ENCODE measurements at regions not wholly inside any gene's neighbourhood (a gene's known extent, or its start where the extent isn't known, plus 50 kb on each side); places are given as distances from the start of the nearest gene placed in this dataset.
"Not testable (repeated sequence)": the region's sequence is repeated elsewhere in the genome, so short reads cannot be mapped to it uniquely, and the experiment has no call there.

DNA sequence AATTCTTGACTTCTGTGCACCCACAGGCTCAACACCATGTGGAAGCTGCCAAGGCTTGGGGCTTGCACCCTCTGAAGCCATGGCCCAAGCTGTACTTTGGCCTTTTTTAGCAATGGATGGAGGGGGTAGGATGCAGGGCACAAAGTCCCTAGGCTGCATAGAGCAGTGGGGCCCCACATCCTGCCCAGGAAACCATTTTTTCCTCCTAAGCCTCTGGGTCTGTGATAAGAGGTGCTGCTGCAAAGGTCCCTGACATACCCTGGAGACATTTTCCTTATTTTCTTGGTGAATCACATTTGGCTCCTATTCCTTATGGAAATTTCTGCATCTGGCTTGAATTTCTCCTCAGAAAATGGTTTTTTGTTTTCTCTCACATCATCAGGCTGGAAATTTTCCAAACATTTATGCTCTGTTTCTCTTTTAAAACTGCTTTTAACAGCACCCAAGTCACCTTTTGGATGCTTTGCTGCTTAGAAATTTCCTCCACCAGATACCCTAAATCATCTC is 482.7 kb upstream of the TLE4 start:
- DNase-seq (ENCODE audit: extremely low spot score, insufficient read length, low read depth) (no peak), FAIRE-seq (no peak)

DNA sequence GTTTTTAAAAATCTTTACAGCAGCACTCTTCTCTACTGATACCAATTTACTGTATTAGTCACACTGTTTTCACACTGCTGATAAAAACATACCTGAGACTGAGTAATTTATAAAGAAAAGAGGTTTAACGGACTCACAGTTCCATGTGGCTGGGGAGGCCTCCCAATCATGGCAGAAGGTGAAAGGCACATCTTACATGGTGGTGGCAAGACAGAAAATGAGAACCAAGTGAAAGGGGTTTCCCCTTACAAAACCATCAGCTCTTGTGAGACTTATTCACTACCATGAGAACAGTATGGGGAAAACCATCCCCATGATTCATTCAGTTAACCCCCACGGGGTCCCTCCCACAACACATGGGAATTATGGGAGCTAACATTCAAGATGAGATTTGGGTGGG is 481.9 kb upstream of the TLE4 start:
- DNase-seq (ENCODE audit: extremely low spot score, insufficient read length, low read depth); FAIRE-seq: not testable (repeated sequence)

DNA sequence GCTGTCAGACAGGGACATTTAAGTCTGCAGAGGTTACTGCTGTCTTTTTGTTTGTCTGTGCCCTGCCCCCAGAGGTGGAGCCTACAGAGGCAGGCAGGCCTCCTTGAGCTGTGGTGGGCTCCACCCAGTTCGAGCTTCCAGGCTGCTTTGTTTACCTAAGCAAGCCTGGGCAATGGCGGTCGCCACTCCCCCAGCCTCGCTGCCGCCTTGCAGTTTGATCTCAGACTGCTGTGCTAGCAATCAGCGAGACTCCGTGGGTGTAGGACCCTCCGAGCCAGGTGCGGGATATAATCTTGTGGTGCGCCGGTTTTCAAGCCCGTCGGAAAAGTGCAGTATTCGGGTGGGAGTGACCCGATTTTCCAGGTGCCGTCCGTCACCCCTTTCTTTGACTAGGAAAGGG is 468.5 kb upstream of the TLE4 start:
- not testable (repeated sequence) for FAIRE-seq; DNase-seq (ENCODE audit: extremely low spot score, insufficient read length, low read depth)

DNA sequence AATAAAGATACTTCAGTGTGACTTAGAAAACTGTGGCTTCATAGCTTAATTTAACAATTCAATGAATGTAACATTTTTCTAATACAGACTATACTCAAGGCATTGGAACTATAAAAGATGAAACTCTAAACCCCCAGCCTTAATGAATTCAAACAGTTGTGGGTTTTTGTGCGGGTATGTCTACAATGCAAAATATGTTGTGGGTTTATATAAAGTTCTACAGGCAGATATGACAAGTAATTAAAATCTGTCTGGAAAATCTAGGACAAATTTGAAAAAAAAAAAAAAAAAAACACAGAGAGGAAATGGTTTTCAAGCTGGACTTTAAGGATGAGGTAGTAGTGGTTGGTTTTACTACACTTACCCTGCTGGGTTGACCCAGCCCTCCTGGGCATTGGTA is 467.5 kb upstream of the TLE4 start:
- no peak for DNase-seq (ENCODE audit: extremely low spot score, insufficient read length, low read depth)
- FAIRE-seq: no peak

DNA sequence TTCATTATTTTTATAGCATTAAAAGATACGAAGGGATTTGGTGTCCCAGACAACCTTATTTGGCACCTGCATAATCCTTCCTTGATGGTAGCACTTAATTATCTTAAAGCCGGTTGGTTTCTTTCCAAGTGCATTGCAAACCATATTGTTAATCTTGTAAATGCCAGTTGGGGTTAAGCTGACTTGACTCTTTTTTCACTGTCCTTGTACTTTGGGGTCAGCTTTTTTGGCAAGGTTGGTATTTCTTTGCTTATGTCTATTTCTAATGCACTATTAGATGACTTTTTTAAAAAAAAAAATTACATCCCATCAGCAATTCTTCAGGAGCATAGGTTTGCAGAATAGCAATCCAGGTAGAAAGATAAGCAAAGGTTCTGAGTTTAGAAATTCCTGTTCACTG is 466.8 kb upstream of the TLE4 start:
- FAIRE-seq (no peak), DNase-seq (ENCODE audit: extremely low spot score, insufficient read length, low read depth) (no peak)

DNA sequence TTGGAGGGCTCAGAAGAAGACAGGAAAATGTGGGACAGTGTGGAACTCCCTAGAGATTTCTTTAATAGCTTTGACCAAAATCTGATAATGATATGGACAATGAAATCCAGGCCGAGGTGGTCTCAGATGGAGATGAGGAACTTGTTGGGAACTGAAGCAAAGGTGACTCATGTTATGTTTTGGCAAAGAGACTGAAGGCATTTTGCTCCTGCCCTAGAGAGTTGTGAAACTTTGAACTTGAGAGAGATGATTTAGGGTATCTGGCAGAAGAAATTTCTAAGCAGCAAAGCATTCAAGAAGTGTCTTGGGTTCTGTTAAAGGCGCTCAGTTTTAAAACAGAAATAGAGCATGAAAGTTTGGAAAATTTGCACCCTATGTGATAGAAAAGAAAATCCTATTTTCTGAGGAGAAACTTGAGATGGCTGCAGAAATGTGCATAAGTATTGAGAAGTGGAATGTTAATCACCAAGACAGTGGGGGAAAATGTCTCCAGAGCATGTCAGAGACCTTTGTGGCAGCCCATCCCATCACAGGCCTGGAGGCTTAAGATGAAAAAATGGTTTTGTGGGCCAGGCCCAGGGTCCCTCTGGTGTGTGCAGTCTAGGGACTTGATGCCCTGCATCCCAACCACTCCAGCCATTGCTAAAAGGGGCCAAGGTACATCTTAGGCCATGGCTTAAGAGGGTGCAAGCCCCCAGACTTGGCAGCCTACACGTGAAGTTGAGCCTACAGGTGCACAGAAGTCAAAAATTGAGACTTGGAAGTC is 463.7 kb upstream of the TLE4 start:
- FAIRE-seq (no peak), DNase-seq (ENCODE audit: extremely low spot score, insufficient read length, low read depth) (no peak)

DNA sequence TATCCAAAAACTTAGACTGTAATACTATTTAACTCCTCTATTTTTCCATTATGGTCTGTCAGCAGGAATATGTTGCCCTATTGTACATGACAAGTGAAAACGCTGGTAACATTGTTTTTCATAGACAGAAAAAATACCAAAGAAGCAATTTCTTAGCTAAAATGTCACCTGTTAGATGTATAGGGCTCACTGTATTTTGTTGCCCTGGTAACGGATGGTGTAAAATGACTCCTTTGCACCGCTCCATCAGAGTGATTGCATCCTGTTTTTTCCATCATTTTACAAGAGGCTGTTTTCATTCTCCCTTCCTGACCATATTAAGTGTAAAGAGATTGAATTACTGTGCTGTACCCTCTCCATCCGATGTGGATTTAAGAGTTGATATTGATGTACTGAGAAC is 460.1 kb upstream of the TLE4 start:
- DNase-seq (ENCODE audit: extremely low spot score, insufficient read length, low read depth) (no peak), FAIRE-seq (no peak)

DNA sequence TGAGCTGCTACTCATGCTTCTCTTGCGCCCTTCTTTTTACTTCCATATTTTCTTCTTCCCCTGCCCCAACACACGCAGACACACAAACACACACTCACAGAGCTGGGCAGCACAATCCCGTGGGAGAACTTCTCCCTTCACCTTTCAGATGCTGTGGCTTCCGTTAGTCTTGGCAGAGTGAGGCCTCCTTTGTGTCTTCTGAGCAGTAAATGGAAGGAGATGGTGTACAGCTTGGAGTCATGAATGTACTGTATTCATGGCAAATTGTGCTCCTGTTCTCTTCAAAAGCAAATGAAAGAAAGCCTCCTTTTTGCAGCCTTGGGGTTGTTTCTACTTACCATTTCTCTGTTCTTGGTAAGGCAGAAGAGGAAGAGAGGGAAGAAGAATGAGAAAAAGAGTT is 456.6 kb upstream of the TLE4 start:
- FAIRE-seq (no peak), DNase-seq (ENCODE audit: extremely low spot score, insufficient read length, low read depth) (no peak)

DNA sequence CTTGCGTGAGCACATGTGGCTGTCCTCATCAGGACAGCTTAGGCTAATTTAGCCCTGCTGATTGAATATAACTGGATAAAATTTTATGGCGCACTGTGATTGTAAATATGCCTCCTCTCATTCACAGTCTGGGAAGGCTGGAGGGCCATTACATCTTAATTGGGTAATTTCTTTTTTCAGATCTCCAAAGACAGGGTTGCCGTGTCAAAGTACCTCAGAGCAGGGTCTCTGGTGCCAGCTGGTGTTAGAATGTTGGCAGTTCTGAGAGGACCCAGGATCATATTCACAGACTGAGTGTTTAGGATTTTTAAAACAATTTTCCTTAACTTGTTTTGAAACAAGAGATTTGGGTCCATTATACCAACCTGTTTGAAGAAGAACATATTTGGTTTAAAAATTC is 455.7 kb upstream of the TLE4 start:
- FAIRE-seq: no peak
- DNase-seq (ENCODE audit: extremely low spot score, insufficient read length, low read depth): no peak

DNA sequence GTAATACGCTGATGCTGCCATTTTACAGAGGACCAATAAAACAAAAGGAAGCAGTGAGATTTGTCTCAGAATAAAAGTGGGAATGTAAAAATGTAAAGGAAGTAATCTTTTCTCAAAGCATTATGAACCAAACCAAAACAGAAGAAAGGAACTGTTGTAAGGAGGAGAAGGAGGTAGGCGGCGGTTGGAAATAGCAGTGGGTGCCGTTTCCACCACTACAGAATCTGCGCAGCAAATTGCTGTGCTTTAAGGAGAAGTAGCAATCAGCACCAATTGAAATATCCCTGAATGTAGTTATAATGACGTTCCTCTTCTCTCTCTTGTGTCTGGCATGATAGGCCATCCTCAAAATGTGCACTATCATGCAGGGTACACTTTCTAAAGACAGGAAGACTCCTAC is 455.1 kb upstream of the TLE4 start:
- DNase-seq (ENCODE audit: extremely low spot score, insufficient read length, low read depth) (no peak), FAIRE-seq (no peak)

DNA sequence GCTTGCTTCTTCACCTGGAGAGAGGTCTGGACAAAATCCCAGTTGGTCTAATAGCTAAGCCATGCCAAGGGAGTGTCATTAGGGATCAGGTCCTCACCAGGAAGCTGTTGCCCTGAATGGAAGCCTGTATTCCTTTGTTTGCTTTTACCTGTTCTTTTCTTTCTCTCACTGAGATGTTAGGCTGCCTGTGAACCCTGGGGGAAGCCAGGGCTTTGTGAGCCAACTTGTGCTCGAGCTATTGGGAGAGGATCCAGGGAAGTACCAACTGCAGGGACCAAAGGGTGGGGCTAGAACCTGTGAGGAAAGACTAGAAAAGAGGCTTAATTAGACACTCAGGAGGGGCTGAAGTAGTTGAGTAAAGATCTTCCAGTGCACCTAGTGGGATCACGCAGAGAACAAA is 451.2 kb upstream of the TLE4 start:
- FAIRE-seq: no peak
- no peak for DNase-seq (ENCODE audit: extremely low spot score, insufficient read length, low read depth)

DNA sequence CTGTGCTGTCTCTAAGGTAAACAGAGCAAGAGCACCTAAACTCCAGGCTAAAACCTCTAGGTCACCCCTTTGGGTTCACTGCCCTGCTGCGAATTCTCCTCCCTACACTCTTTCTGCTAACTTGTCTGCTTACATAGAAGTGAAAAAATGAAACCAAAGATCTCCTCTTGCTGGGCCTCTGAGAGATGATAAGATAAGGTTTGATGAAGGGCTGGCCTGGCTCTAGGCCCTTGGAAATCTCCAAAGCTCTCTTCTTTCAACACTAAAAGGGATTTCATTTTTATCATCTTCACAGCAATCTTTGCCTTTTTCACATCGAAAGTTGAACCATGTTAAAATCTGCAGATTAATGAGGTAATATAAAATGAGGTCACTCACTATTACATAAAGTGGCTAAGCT is 450.8 kb upstream of the TLE4 start:
- DNase-seq (ENCODE audit: extremely low spot score, insufficient read length, low read depth): no peak

DNA sequence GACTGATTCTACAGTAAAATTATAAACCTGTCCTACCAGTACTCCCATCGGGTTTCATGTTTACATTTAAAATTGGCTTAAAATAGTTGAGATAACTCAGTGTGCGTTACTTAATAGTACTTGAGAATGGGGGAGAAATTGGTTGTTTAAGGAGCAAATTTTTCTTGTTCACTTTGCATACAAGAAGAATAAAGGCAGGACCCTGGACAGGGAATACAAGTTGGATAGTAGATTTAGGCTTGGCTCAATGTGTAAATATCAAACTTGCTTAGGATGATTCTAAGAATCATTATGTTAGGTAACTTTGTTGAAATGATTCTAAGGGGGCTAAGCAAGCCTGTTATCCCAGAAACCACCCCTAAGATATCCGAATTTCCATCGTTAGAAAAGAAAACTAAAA is 448.4 kb upstream of the TLE4 start:
- FAIRE-seq (no peak), DNase-seq (ENCODE audit: extremely low spot score, insufficient read length, low read depth) (no peak)

More for the DNA sequence above, 450.8 kb upstream of the TLE4 start:
- FAIRE-seq: no peak

DNA sequence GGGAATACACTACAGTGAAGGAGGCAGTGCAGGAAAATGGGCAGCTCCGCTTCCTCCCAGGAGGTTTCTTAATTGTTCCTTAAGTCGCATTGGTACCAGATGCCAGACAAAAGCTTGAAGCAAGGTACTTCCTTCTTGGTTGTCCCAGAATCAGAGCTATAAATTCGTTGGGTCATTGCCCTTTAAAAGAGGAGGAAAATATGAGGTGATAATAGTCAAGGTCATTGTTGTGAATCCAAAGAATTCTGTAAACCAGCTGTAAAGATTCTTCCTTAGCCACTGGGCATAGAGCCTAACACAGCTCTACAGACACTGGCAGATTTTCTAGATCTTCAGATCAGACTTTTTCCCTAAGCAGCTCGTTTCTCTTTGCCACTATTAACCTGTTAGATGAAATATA is 444.1 kb upstream of the TLE4 start:
- no peak for DNase-seq (ENCODE audit: extremely low spot score, insufficient read length, low read depth)
- FAIRE-seq: no peak

DNA sequence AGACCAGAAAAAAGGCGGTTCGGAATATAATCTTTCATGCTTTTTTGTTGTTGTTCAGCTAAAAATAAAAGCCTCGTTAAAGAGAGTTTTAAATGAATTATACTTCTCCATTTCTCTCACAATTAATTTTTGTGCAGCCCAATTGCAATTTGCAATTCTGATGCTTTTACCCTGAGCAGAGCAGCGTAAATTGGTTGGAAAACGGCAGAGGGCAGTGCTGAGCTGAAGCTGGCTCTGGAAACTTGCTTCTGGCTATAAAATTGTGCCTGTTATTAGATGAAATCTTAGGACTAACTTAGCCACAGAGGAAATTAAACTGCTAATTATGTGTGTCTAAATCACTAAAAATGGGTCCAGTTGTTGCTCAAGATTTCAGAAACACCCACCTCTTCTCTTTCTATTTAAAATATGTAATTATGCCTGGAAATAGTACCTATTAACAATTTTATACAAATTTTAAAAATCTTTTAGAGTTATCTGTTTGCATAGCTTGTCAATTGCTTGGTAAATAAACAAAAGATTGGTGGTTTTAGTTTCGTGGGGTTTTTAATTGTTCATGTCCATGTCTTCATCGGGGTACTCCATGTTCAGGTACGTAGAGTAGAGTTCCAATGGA is 441.8 kb upstream of the TLE4 start:
- no peak for FAIRE-seq
- DNase-seq (ENCODE audit: extremely low spot score, insufficient read length, low read depth): no peak

DNA sequence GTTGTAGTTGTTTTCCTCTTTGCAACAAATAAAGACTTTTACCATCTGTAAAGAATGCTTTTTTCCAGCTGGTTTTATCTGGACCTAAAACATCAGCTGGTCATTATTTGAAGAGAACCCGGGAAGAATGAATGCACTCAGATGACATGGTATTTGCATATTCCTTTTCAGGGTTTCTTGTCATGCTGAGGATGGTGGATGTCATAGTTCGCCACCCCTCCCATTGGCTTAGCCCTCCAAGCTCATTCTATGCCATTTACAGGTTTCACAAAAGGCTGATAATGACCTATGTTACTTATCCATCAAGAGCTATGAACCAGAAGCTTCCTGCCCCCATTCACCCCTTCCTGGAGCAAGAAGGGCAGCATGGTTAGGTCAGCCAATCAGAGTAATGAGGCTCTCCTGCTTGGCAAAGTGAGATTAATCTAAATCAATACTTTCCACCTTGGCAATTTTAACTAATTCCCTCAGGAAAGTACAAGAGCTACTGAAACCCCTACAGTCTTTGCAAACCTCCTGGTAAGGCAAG is 440.5 kb upstream of the TLE4 start:
- DNase-seq (ENCODE audit: extremely low spot score, insufficient read length, low read depth): no peak
- no peak for FAIRE-seq

DNA sequence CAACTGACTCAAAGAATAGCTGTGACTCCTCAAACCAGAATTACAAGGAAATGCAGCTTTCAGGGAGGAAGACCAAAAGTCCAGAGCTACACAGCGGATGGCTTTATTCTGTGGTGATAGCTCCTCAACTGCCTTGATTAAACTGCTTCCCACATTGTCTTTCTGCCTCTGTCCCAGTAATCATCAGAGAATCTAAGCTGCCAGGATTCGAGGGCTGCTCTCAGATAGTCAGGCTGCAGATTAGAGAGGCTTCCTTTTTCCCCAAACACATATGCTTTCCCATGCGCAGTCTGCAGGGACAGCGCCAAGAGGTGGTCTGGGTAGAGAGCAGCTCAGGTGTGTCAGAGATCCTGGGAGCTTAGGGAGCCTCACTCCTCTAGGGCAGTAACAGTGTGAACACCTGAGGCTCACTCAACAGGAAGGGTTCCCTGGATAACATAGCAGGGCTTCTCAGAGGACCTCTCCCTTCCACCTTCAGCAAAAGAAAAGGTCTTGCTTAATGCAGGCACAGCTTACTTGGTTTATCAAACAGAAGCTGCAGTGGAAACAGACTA is 439.9 kb upstream of the TLE4 start:
- no peak for DNase-seq (ENCODE audit: extremely low spot score, insufficient read length, low read depth)
- FAIRE-seq: no peak

DNA sequence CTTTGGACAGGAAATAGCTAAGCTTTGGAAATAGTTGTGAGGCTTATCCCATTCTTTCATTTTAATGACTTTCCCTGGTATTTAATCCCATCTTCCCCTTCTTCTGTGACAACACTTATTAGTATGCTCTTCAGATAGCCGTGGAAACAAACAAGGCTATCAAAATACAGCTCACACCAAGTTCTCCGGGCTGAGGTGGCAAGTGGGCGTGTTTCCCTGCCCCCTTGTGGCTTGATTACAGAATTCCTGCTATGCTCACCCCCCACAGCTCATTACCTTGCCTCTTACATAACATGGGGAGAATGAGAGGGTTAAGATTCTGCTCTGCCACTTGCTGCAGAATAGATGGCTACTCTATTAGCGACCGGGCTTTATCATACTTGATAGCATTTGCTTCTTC is 437.1 kb upstream of the TLE4 start:
- DNase-seq (ENCODE audit: extremely low spot score, insufficient read length, low read depth) (no peak), FAIRE-seq (no peak)

DNA sequence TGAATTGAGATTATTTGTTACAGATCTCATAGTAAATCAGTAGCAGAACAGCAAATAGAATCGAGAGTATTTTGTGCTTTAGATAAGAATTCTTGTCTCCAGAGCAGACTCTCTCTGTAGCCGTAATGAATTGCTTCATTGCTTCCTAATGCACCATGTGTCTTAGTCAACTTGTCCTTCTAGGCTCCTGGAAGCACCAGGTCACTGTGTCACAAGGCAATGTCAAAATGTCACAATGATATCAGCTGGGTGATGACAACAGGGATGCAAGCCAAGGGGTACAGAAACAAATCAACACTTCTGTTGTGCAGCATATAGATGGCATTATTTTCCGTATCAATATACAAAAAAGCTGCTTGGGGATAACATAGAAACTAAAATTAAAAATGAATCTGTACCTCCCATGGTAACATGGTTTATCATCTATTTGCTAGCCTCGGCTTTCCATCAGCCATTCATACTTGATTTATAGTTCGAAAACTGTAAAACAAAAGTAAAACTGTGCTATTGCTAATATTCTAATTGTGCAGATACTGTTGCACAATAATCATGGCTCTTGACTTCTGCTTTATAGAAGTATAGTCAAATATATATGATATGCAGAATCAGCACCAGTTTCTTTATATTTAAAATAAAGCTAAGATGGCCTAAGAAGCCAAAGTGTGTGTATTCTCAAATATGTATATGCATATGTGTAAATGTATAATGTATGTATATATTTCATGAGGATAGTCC is 435.9 kb upstream of the TLE4 start:
- FAIRE-seq: no peak
- no peak for DNase-seq (ENCODE audit: extremely low spot score, insufficient read length, low read depth)

DNA sequence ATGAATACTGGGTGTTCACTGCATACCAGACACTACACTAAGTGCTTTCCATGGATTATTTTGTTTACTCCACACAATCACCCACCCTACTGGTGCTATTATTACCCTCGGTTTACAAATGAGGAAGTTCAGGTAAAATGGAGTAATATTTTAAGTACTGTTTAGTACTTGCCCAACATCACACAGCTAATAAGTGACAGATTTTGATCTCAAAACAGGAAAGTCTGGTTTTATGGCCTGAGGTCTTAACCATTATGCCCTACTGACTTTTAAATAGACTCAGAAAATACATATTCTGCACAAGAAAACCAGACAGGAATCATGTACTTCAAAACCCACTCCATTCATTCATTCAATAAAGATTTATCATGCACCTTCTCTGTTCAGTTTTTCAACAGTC is 431.0 kb upstream of the TLE4 start:
- no peak for FAIRE-seq
- DNase-seq (ENCODE audit: extremely low spot score, insufficient read length, low read depth): no peak

DNA sequence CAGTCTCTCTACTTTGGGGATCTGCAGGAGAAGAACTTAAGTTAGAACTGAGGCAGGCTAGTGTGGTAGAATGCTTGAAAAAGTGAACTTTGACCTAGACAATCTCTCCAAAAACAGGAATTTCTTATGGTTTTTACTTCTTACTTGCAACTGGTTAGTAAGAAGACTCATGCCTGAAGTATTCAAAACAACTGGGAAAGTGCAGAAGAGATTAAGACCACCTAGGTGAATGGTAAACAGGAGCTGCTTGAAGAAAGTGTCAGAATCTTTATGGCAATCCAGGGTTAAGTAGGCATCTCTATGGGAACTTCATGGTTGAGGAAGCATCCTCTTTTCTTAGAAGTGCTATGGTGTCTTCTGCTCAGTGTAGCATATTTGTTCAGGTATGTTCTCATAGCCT is 428.6 kb upstream of the TLE4 start:
- FAIRE-seq: no peak
- no peak for DNase-seq (ENCODE audit: extremely low spot score, insufficient read length, low read depth)
